ENCODE measurements at regions not wholly inside any gene's neighbourhood (a gene's known extent, or its start where the extent isn't known, plus 50 kb on each side); places are given as distances from the start of the nearest gene placed in this dataset.
"Not testable (repeated sequence)": the region's sequence is repeated elsewhere in the genome, so short reads cannot be mapped to it uniquely, and the experiment has no call there.

GRCh38 chr2:64932371-64933216, 56.6 kb upstream of the SLC1A4 start:
- H3K27me3 ChIP-seq = no peaks in the 10 kb centered on the region
- H3K4me1 ChIP-seq = peaks cover 0 to 11% (median 0%) of the 10 kb centered on the region in 12 donors
- H3K9me3 ChIP-seq = no peaks in the 10 kb centered on the region
- TF ChIP-seq POLR2A (IDR thresholded peaks at IDR 0.05) (no peak), CTCF (IDR thresholded peaks at IDR 0.05) (no peak)
- WGBS, 4 donors = 73 to 82% (median 76%) methylated on average over 9 of the region's 9 CpGs
- H3K4me3 ChIP-seq = no peak overlapping the region
- peak overlapping the region in 1 of 12 donors; percentile 68 for H3K27ac ChIP-seq
- DNase-seq (no peak), ATAC-seq (no peak)
- no peaks in the 10 kb centered on the region for H3K36me3 ChIP-seq
- intact Hi-C loops (cut with DNase I) = loop anchor here in 1 of 10 donors (10.0 kb wide), 1 partner anchor 632 kb away; no protein-coding TSS in a partner anchor

- peaks cover 0 to 23% (median 0%) of the 10 kb centered on the region in 12 donors for H3K4me1 ChIP-seq
- ATAC-seq (no peak), DNase-seq (no peak)
- H3K27me3 ChIP-seq = no peaks in the 10 kb centered on the region
- WGBS, 4 donors = 81 to 90% (median 87%) methylated on average over 4 of the region's 4 CpGs
- no peak overlapping the region for H3K4me3 ChIP-seq
- no peaks in the 10 kb centered on the region for H3K36me3 ChIP-seq
- no peak overlapping the region for H3K27ac ChIP-seq
- TF ChIP-seq CTCF (IDR thresholded peaks at IDR 0.05) = no peak
- TF ChIP-seq POLR2A (IDR thresholded peaks at IDR 0.05) = no peak
- intact Hi-C loops (cut with DNase I) = loop anchor here in 1 of 10 donors (10.0 kb wide), 1 partner anchor 630 kb away; no protein-coding TSS in a partner anchor
- H3K9me3 ChIP-seq = no peaks in the 10 kb centered on the region
Observed at GRCh38 chr2:64934530-64934929, 54.7 kb upstream of the SLC1A4 start.

GRCh38 chr2:64936809-64937208, 52.4 kb upstream of the SLC1A4 start:
- TF ChIP-seq CTCF (IDR thresholded peaks at IDR 0.05) = no peak
- TF ChIP-seq POLR2A (IDR thresholded peaks at IDR 0.05) = no peak
- Histone ChIP-seq H3K36me3 (no peaks in the 10 kb centered on the region), H3K27me3 (no peaks in the 10 kb centered on the region), H3K9me3 (no peaks in the 10 kb centered on the region), H3K27ac (no peak overlapping the region), H3K4me3 (no peak overlapping the region), H3K4me1 (peaks cover 0 to 27% (median 0%) of the 10 kb centered on the region in 12 donors)
- DNase-seq (no peak), ATAC-seq (no peak)
- 94 to 100% (median 100%) methylated on average over 1 of the region's 1 CpG for WGBS, 4 donors
- intact Hi-C loops (cut with DNase I) = loop anchor here in 1 of 10 donors (10.0 kb wide), 1 partner anchor 628 kb away; no protein-coding TSS in a partner anchor

- not testable (repeated sequence) for H3K36me3 ChIP-seq, H3K27ac ChIP-seq, DNase-seq, H3K9me3 ChIP-seq, H3K4me3 ChIP-seq, H3K27me3 ChIP-seq, ATAC-seq
- intact Hi-C loops (cut with DNase I) = loop anchor here in 1 of 10 donors (10.0 kb wide), 1 partner anchor 628 kb away; no protein-coding TSS in a partner anchor
- H3K4me1 ChIP-seq = peaks cover 0 to 23% (median 0%) of the 10 kb centered on the region in 12 donors
- 89 to 92% (median 90%) methylated on average over 5 of the region's 5 CpGs for WGBS, 4 donors
Observed at GRCh38 chr2:64937314-64937686, 51.9 kb upstream of the SLC1A4 start.
